ENCODE measurements at regions not wholly inside any gene's neighbourhood (a gene's known extent, or its start where the extent isn't known, plus 50 kb on each side); places are given as distances from the start of the nearest gene placed in this dataset.

GRCh38 chr5:67639976-67640375 is 443.4 kb upstream of the CD180 start:
- TF ChIP-seq CTCF (IDR thresholded peaks at IDR 0.05 in 2 of 3, conservative IDR thresholded peaks at IDR 0.05 in 1 of 3; ENCODE audit: borderline replicate concordance in 1 of 3, insufficient read depth in 1 of 3, low read depth in 2 of 3, low read length in 2 of 3): no peak
- TF ChIP-seq YY1 (IDR thresholded peaks at IDR 0.05; ENCODE audit: extremely low read depth, insufficient replicate concordance, low read depth, low read length): no peak
- no peak for TF ChIP-seq POLR2A (IDR thresholded peaks at IDR 0.05; ENCODE audit: borderline replicate concordance, extremely low read depth, insufficient read depth, insufficient read length)
- no peak for TF ChIP-seq ZFX (IDR thresholded peaks at IDR 0.05)
- no peak for TF ChIP-seq SRF (IDR thresholded peaks at IDR 0.05; ENCODE audit: low read depth)
- no peak for TF ChIP-seq MAX (IDR thresholded peaks at IDR 0.05)
- TF ChIP-seq ATF3 (IDR thresholded peaks at IDR 0.05): no peak
- no peak for TF ChIP-seq ZBTB33 (IDR thresholded peaks at IDR 0.05; ENCODE audit: extremely low read depth, insufficient replicate concordance, low read length)
- no peak for TF ChIP-seq ZNF274 (IDR thresholded peaks at IDR 0.05; ENCODE audit: low read depth, low read length)
- no peak for TF ChIP-seq REST (IDR thresholded peaks at IDR 0.05; ENCODE audit: low read depth)
